HL-60 (cell line): ENCODE measurements at regions not wholly inside any gene's neighbourhood (a gene's known extent, or its start where the extent isn't known, plus 50 kb on each side); places are given as distances from the start of the nearest gene placed in this dataset.

ENCODE experiments used
- CTCF ChIP-seq: IDR thresholded peaks from one replicate; pipeline ENCODE4 v1.5.1; 2011; ENCODE audit warnings: low read length, control low read depth, inconsistent platforms; ENCODE audit not compliant: insufficient read depth
- POLR2AphosphoS5 ChIP-seq: IDR thresholded peaks from 2 replicates; pipeline ENCODE4 v1.6.1; 2012; ENCODE audit warnings: low read depth
- SPI1 ChIP-seq: IDR thresholded peaks from 2 replicates; pipeline ENCODE4 v1.6.1; 2012; ENCODE audit warnings: low read depth, mild to moderate bottlenecking, borderline replicate concordance
- TF ChIP-seq, protein P1 (sequence below): IDR thresholded peaks from 2 replicates; pipeline ENCODE4 v1.6.1; 2012; ENCODE audit warnings: low read depth; ENCODE audit not compliant: insufficient replicate concordance

GRCh38 chr15:34651997-34652725 is 68.7 kb upstream of the GOLGA8B start:
- TF ChIP-seq CTCF (no peak), SPI1 (peak; percentile 36; the same call in 1 of the 2 replicates), POLR2AphosphoS5 (no peak)
- TF ChIP-seq, protein P1, sequence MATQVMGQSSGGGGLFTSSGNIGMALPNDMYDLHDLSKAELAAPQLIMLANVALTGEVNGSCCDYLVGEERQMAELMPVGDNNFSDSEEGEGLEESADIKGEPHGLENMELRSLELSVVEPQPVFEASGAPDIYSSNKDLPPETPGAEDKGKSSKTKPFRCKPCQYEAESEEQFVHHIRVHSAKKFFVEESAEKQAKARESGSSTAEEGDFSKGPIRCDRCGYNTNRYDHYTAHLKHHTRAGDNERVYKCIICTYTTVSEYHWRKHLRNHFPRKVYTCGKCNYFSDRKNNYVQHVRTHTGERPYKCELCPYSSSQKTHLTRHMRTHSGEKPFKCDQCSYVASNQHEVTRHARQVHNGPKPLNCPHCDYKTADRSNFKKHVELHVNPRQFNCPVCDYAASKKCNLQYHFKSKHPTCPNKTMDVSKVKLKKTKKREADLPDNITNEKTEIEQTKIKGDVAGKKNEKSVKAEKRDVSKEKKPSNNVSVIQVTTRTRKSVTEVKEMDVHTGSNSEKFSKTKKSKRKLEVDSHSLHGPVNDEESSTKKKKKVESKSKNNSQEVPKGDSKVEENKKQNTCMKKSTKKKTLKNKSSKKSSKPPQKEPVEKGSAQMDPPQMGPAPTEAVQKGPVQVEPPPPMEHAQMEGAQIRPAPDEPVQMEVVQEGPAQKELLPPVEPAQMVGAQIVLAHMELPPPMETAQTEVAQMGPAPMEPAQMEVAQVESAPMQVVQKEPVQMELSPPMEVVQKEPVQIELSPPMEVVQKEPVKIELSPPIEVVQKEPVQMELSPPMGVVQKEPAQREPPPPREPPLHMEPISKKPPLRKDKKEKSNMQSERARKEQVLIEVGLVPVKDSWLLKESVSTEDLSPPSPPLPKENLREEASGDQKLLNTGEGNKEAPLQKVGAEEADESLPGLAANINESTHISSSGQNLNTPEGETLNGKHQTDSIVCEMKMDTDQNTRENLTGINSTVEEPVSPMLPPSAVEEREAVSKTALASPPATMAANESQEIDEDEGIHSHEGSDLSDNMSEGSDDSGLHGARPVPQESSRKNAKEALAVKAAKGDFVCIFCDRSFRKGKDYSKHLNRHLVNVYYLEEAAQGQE, result no peak
